ENCODE measurements at regions not wholly inside any gene's neighbourhood (a gene's known extent, or its start where the extent isn't known, plus 50 kb on each side); places are given as distances from the start of the nearest gene placed in this dataset.

GRCh38 chr12:61365001-61365400 lies 895.2 kb upstream of the USP15 start:
- H3K27ac ChIP-seq (ENCODE audit: low read depth, low read length, severe bottlenecking) = no peak overlapping the region
- 60% methylated on average over 1 of the region's 1 CpG; no CpG with 5 or more reads in 1 of the 2 experiments for WGBS, 2 experiments (ENCODE audit: insufficient coverage in 2 of 2)

GRCh38 chr12:61367281-61367785 lies 892.9 kb upstream of the USP15 start:
- H3K9me3 ChIP-seq (ENCODE audit: control insufficient read depth, low read length) = no peaks in the 10 kb centered on the region
- WGBS, 2 experiments (ENCODE audit: insufficient coverage in 2 of 2) = no CpG with 5 or more reads among the region's 1 CpG
- no peak overlapping the region for H3K27ac ChIP-seq (ENCODE audit: low read depth, low read length, severe bottlenecking)
- H3K36me3 ChIP-seq (ENCODE audit: control insufficient read depth, insufficient read depth, low read length) = no peaks in the 10 kb centered on the region
- H3K4me1 ChIP-seq (ENCODE audit: control insufficient read depth, insufficient read depth, low read length, poor library complexity, severe bottlenecking) = no peaks in the 10 kb centered on the region
- no peak overlapping the region for H3K4me3 ChIP-seq (ENCODE audit: extremely low read depth, insufficient read depth, low read length, poor library complexity, severe bottlenecking)

More at GRCh38 chr12:61365001-61365400, 895.2 kb upstream of the USP15 start:
- Histone ChIP-seq H3K36me3 (ENCODE audit: control insufficient read depth, insufficient read depth, low read length) (no peaks in the 10 kb centered on the region), H3K4me3 (ENCODE audit: extremely low read depth, insufficient read depth, low read length, poor library complexity, severe bottlenecking) (no peak overlapping the region), H3K4me1 (ENCODE audit: control insufficient read depth, insufficient read depth, low read length, poor library complexity, severe bottlenecking) (no peaks in the 10 kb centered on the region), H3K9me3 (ENCODE audit: control insufficient read depth, low read length) (no peaks in the 10 kb centered on the region)

GRCh38 chr12:61369241-61369910 lies 890.8 kb upstream of the USP15 start:
- Histone ChIP-seq H3K4me1 (ENCODE audit: control insufficient read depth, insufficient read depth, low read length, poor library complexity, severe bottlenecking) (no peaks in the 10 kb centered on the region), H3K27ac (ENCODE audit: low read depth, low read length, severe bottlenecking) (no peak overlapping the region), H3K36me3 (ENCODE audit: control insufficient read depth, insufficient read depth, low read length) (no peaks in the 10 kb centered on the region), H3K4me3 (ENCODE audit: extremely low read depth, insufficient read depth, low read length, poor library complexity, severe bottlenecking) (no peak overlapping the region), H3K9me3 (ENCODE audit: control insufficient read depth, low read length) (no peaks in the 10 kb centered on the region)
- WGBS, 2 experiments (ENCODE audit: insufficient coverage in 2 of 2) = 100% methylated on average over 1 of the region's 4 CpGs

- Histone ChIP-seq H3K4me3 (ENCODE audit: extremely low read depth, insufficient read depth, low read length, poor library complexity, severe bottlenecking) (no peak overlapping the region), H3K9me3 (ENCODE audit: control insufficient read depth, low read length) (peaks cover 6% of the 10 kb centered on the region), H3K27ac (ENCODE audit: low read depth, low read length, severe bottlenecking) (no peak overlapping the region), H3K4me1 (ENCODE audit: control insufficient read depth, insufficient read depth, low read length, poor library complexity, severe bottlenecking) (no peaks in the 10 kb centered on the region), H3K36me3 (ENCODE audit: control insufficient read depth, insufficient read depth, low read length) (no peaks in the 10 kb centered on the region)
- WGBS, 2 experiments (ENCODE audit: insufficient coverage in 2 of 2) = 75 to 100% methylated on average over 1 of the region's 1 CpG
Measured at GRCh38 chr12:61384511-61384910, 875.7 kb upstream of the USP15 start.

- Histone ChIP-seq H3K36me3 (ENCODE audit: control insufficient read depth, insufficient read depth, low read length) (no peaks in the 10 kb centered on the region), H3K9me3 (ENCODE audit: control insufficient read depth, low read length) (peaks cover 6% of the 10 kb centered on the region), H3K4me3 (ENCODE audit: extremely low read depth, insufficient read depth, low read length, poor library complexity, severe bottlenecking) (no peak overlapping the region), H3K27ac (ENCODE audit: low read depth, low read length, severe bottlenecking) (no peak overlapping the region), H3K4me1 (ENCODE audit: control insufficient read depth, insufficient read depth, low read length, poor library complexity, severe bottlenecking) (no peaks in the 10 kb centered on the region)
Measured at GRCh38 chr12:61385771-61386170, 874.4 kb upstream of the USP15 start.

GRCh38 chr12:61397668-61398067 lies 862.5 kb upstream of the USP15 start:
- no peaks in the 10 kb centered on the region for H3K4me1 ChIP-seq (ENCODE audit: control insufficient read depth, insufficient read depth, low read length, poor library complexity, severe bottlenecking)
- no peaks in the 10 kb centered on the region for H3K36me3 ChIP-seq (ENCODE audit: control insufficient read depth, insufficient read depth, low read length)
- no peak overlapping the region for H3K27ac ChIP-seq (ENCODE audit: low read depth, low read length, severe bottlenecking)
- no peaks in the 10 kb centered on the region for H3K9me3 ChIP-seq (ENCODE audit: control insufficient read depth, low read length)
- H3K4me3 ChIP-seq (ENCODE audit: extremely low read depth, insufficient read depth, low read length, poor library complexity, severe bottlenecking) = no peak overlapping the region

GRCh38 chr12:61412201-61412600 lies 848.0 kb upstream of the USP15 start:
- no peaks in the 10 kb centered on the region for H3K4me1 ChIP-seq (ENCODE audit: control insufficient read depth, insufficient read depth, low read length, poor library complexity, severe bottlenecking)
- H3K36me3 ChIP-seq (ENCODE audit: control insufficient read depth, insufficient read depth, low read length) = no peaks in the 10 kb centered on the region
- no peak overlapping the region for H3K4me3 ChIP-seq (ENCODE audit: extremely low read depth, insufficient read depth, low read length, poor library complexity, severe bottlenecking)
- no peaks in the 10 kb centered on the region for H3K9me3 ChIP-seq (ENCODE audit: control insufficient read depth, low read length)
- no peak overlapping the region for H3K27ac ChIP-seq (ENCODE audit: low read depth, low read length, severe bottlenecking)
- WGBS, 2 experiments (ENCODE audit: insufficient coverage in 2 of 2) = 80 to 87% methylated on average over 2 of the region's 2 CpGs

GRCh38 chr12:61414470-61414869 lies 845.7 kb upstream of the USP15 start:
- no peaks in the 10 kb centered on the region for H3K36me3 ChIP-seq (ENCODE audit: control insufficient read depth, insufficient read depth, low read length)
- no peaks in the 10 kb centered on the region for H3K9me3 ChIP-seq (ENCODE audit: control insufficient read depth, low read length)
- no peak overlapping the region for H3K4me3 ChIP-seq (ENCODE audit: extremely low read depth, insufficient read depth, low read length, poor library complexity, severe bottlenecking)
- H3K27ac ChIP-seq (ENCODE audit: low read depth, low read length, severe bottlenecking) = no peak overlapping the region
- no peaks in the 10 kb centered on the region for H3K4me1 ChIP-seq (ENCODE audit: control insufficient read depth, insufficient read depth, low read length, poor library complexity, severe bottlenecking)

GRCh38 chr12:61422786-61423185 lies 837.4 kb upstream of the USP15 start:
- H3K9me3 ChIP-seq (ENCODE audit: control insufficient read depth, low read length) = peaks cover 3% of the 10 kb centered on the region

GRCh38 chr12:61452076-61452475 lies 808.1 kb upstream of the USP15 start:
- no peak overlapping the region for H3K27ac ChIP-seq (ENCODE audit: low read depth, low read length, severe bottlenecking)
- H3K4me1 ChIP-seq (ENCODE audit: control insufficient read depth, insufficient read depth, low read length, poor library complexity, severe bottlenecking) = no peaks in the 10 kb centered on the region
- H3K4me3 ChIP-seq (ENCODE audit: extremely low read depth, insufficient read depth, low read length, poor library complexity, severe bottlenecking) = no peak overlapping the region
- H3K9me3 ChIP-seq (ENCODE audit: control insufficient read depth, low read length) = no peaks in the 10 kb centered on the region
- H3K36me3 ChIP-seq (ENCODE audit: control insufficient read depth, insufficient read depth, low read length) = no peaks in the 10 kb centered on the region
- WGBS, 2 experiments (ENCODE audit: insufficient coverage in 2 of 2) = no CpG with 5 or more reads among the region's 1 CpG

More at GRCh38 chr12:61422786-61423185, 837.4 kb upstream of the USP15 start:
- H3K27ac ChIP-seq (ENCODE audit: low read depth, low read length, severe bottlenecking) = no peak overlapping the region
- no peaks in the 10 kb centered on the region for H3K36me3 ChIP-seq (ENCODE audit: control insufficient read depth, insufficient read depth, low read length)
- H3K4me1 ChIP-seq (ENCODE audit: control insufficient read depth, insufficient read depth, low read length, poor library complexity, severe bottlenecking) = no peaks in the 10 kb centered on the region
- no peak overlapping the region for H3K4me3 ChIP-seq (ENCODE audit: extremely low read depth, insufficient read depth, low read length, poor library complexity, severe bottlenecking)

- no peak overlapping the region for H3K4me3 ChIP-seq (ENCODE audit: extremely low read depth, insufficient read depth, low read length, poor library complexity, severe bottlenecking)
- no peaks in the 10 kb centered on the region for H3K36me3 ChIP-seq (ENCODE audit: control insufficient read depth, insufficient read depth, low read length)
- H3K4me1 ChIP-seq (ENCODE audit: control insufficient read depth, insufficient read depth, low read length, poor library complexity, severe bottlenecking) = no peaks in the 10 kb centered on the region
- H3K27ac ChIP-seq (ENCODE audit: low read depth, low read length, severe bottlenecking) = no peak overlapping the region
- H3K9me3 ChIP-seq (ENCODE audit: control insufficient read depth, low read length) = no peaks in the 10 kb centered on the region
Measured at GRCh38 chr12:61487728-61488127, 772.5 kb upstream of the USP15 start.
